HG03175 (cell line): ENCODE measurements at regions not wholly inside any gene's neighbourhood (a gene's known extent, or its start where the extent isn't known, plus 50 kb on each side); places are given as distances from the start of the nearest gene placed in this dataset.
"Not testable (repeated sequence)": the region's sequence is repeated elsewhere in the genome, so short reads cannot be mapped to it uniquely, and the experiment has no call there.

ENCODE experiments used
- ATAC-seq: cut with Tn5 transposase; IDR thresholded peaks from one replicate; pipeline ENCODE4 v1.9.1; 2021; ENCODE audit warnings: mild to moderate bottlenecking, moderate library complexity; ENCODE audit not compliant: unreplicated experiment

DNA sequence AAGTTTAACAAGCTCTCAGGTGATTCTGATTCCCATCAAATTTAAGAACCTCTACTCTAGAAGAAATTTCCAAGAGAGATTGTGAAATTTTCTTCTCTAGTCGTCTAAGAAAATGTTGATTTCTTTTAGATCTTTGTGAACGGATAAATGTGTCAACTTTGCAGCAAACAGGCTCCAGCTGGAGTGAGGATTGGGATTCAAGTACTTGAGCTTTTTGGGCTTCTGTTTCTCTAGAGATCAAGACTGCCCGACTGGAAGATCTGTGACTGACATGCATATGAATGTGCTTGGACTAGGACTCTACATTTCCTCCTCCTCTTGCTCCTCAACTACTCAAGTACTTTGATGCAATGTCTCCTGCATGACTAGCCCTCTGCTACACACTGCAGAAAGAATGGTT, 388.3 kb downstream of the TMEM38B start:
- ATAC-seq: no peak

DNA sequence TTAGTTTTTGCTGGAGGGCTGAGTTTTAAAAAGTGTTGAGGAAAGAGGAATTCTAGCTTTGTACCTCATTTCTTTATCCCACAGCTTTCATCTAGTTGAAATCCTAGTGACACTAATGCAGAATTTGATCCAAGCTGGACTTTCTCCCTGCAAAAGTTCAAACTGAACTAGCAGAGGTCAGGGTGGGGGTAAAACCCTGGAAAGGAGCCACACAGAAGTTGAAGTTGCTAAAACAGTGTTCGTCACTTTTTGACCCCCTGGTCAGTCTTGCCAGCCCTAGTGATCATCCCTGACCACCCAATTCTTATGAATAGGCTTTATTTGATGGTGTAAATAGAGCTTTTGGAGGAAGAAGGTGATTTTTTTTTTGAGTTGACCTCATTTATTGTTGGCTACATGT, 390.4 kb downstream of the TMEM38B start:
- ATAC-seq: no peak

DNA sequence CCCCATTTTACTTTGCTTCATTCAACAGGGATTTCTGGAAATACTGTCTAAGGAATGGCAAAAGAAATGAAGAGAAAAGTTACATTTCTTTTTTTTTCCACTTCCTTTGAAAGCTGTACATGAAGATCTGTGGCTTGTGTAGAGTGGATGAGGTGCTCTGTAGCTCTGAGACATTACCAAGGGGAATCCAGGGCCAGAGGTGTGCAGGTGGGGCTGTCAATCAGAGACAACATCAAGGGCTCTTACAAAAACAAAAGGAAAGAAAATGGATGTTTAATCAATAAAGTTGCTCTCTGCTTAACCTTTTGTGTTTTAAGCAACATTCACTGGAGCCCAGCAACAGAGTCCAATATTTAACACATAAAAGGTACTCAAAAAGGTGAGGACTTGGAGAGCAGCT, 391.1 kb downstream of the TMEM38B start:
- no peak for ATAC-seq

DNA sequence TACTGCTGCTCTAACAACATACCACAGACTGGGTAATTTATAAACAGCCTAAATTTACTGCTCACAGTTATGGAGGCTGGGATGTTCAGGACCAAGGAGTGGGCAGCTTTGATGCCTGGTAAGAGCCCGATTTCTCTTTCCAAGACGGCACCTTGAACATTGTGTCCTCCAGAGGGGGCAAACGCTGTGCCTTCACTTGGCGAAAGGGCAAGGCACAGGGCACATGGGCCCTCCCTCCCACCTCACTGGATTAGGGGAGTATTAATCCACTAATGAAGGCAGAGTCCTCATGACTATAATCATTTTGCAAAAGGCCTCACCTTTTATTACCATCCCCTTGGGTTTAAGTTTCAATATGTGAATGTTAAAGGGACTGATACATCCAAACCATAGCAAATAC, 397.7 kb downstream of the TMEM38B start:
- no peak for ATAC-seq

DNA sequence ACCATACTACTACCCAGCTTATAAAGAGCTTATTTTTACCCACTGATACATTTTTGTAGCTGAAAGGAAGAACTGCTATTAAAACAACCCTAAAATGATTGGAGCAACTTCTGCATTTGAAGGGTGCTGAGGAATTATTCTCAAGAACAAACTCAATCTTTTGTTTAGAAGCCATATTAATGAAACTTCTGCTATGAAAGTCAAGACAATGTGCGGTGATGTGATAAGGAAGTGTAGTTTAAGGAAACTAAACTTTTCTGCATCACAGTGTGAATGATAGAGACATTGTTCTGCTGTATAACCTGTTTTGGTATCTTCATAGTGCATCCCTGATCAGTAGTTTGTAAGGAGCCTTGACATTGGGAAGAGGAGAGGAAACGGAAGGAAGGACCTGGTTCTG, 408.5 kb downstream of the TMEM38B start:
- no peak for ATAC-seq

DNA sequence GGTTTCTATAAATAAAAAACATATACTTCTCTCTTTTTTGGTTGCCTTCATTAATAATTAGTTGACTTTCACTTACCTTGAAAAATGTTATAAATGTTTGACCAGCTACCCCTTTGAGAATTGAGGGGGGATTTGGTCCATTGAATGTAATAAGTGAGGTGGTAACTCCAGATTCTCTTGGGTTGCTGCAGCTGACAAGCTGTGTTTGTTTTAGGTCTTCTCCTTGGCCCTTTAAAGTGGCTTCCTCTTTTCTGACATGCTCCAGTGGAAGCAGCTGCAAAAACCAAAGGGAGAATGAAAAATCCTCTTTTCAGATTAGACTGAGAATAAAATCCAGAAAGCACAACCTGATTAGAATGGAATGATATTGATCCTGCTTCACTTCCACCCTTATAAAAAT, 410.5 kb downstream of the TMEM38B start:
- no peak for ATAC-seq

DNA sequence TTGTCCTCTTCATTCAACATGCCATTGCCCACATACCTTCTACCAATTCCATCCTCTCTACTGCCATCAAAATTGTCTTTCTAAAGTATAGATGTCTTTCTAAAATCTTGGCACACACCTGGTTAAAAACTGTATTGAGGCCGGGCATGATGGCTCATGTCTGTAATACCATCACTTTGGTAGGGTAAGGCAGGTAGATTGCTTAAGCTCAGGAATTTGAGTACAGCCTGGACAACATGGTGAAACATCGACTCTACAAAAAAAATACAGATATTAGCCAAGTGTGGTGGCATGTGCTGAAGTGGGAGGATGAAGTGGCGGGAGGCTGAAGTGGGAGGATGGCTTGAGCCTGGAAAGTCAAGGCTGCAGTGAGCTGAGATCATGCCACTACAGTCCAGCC, 412.1 kb downstream of the TMEM38B start:
- ATAC-seq: no peak

DNA sequence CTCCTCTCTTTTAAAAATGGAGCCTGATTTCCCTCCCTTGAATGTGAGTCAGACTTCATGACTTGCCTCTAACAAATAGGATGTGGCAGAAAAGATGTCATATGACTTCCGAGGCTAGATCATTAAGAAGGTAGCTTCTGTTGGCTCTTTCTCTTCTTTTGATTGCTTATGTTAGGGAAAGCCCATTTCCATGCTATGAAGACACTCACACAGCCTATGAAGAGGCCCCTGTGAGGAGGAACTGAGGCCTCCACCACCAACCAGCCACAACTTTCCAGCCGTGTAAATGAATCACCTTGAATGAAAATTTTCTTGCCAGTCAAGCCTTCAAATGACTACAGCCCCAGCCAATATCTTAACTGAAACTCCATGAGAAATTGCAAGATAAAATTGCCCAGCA, 413.4 kb downstream of the TMEM38B start:
- ATAC-seq: no peak

DNA sequence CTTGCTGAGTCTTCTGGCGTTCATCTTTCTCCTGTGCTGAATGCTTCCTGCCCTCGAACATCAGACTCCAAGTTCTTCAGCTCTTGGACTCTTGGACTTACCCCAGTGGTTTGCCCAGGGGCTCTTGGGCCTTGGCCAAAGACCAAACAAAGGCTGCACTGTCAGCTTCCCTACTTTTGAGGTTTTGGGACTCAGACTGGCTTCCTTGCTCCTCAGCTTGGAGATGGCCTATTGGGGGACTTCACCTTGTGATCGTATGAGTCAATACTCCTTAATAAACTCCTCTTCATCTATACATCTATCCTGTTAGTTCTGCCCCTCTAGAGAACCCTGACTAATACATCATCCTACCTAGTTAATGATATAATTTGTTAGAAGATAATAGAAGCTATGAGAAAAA, 415.4 kb downstream of the TMEM38B start:
- ATAC-seq: not testable (repeated sequence)

DNA sequence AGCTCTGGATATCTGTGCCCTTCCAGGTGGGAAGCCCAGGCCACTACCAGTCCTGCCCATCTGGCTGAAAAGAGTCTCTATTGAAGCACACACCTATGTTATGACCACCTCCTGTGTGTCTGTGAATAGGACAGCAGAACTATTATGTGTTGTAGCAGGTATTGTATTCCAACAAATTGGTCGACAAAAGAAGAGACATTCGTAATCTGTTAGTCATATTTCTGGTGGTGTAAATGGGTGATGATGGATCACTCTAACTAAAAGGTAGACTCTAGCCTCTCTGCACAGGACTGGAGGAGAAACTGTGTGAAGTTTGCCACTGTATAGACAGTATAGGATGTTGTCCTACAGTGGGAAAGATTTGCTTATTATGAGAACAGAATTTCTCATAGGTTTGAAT, 416.1 kb downstream of the TMEM38B start:
- no peak for ATAC-seq

DNA sequence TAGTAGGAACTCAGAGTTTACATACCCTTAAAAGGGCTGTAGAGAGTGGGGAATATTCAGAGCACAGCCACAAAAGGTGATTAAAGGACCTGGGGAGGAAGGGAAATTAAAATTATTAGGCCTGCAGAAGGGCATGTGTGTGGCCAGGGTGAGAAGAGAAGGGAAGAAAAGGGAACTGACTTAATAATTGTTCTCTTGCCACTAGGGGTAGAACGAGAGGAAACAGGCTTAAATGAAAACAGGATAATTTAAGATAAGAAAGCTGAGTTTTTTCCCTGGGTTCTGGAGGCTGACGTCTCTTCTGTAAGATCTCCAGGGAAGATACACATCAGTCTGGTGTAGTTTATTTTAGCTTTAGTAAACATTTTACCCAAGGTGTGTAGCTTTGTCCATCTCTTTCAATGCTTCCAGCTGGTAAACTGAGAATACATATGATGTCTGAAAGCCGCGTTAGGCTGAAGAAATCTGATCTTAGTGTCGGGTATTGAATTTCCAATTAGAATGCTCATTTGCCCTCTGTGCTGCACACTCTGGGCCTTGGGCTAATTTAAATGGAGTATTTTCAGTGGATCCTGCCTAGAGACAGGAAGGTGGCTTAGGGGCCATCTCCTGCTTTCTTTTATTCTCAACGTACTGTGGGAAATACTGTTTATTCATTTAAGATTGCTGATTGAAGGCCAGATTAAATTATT, 416.8 kb downstream of the TMEM38B start:
- ATAC-seq: no peak

DNA sequence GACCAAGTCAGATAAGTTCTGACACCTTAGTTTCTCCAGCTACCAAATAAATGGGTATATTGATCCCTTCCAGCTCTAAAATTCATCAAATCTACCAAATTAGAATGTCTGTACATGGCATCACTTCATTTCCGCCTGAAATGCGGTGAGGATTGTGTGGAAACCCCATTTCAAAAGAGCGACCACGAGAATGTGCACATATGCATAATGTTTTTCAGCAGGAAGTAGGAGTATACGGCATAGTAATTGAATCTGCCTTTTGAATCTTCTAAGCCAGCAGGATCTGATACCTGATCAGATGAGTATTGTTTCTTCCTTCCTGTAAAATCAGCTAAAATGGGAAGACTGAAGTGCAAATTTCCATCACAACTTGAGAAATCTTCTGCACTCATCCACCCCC, 418.6 kb downstream of the TMEM38B start:
- ATAC-seq: no peak

DNA sequence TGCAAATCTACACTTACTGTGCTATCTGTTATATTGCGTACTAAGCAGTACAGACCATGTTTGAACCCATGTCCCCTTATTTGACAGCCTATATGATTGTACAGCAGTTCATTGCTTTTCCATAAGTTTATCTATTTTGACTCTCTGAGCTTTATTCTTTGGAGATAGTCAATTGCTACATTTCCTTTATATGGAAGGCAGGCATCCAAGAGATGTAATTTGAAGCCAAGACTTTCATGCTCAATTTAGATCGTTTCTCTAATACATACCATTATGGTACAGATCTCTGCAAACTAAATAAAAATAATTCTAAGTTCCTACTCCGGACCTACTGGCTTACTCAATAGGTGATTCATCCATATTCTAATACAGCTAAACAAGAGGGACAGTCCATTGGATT, 424.8 kb downstream of the TMEM38B start:
- ATAC-seq: no peak

DNA sequence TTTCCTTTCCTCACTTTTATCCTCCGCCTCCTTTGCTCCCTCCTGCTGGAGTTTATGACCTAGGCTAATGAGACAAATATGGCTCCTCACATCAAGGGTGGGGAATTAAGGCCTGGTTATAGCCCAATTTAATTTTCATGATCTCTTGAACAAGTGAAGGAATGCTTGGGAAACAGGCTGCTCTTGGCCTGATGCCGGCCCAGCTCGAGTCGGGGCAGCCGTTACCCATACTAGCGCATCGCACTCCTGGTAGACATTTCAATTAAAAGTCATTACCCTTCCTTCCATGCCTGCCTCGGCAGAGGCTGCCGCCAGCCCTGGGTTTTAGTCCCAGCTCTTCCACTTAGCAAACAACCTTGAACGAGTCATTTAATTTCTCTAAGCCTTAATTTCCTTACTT, 425.7 kb downstream of the TMEM38B start:
- no peak for ATAC-seq

DNA sequence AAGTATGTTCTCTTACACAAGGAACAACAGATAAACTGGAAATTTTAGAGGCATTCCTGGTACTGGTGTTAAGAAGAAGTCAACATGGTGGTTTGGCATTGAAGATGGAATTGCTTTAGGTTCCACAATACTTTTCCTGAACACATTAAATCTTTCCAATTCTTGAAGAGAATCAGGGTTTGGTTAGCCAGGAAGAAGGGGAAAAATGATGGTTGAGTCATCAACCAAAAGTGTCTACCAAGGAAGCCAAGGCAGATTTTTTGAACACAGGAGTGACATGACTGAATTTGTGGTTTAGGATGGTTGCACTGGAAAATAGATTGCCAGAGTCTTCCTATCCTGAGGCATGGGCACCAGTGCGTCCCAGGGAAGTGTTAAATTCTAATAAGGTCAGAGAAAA, 433.4 kb downstream of the TMEM38B start:
- ATAC-seq: no peak

DNA sequence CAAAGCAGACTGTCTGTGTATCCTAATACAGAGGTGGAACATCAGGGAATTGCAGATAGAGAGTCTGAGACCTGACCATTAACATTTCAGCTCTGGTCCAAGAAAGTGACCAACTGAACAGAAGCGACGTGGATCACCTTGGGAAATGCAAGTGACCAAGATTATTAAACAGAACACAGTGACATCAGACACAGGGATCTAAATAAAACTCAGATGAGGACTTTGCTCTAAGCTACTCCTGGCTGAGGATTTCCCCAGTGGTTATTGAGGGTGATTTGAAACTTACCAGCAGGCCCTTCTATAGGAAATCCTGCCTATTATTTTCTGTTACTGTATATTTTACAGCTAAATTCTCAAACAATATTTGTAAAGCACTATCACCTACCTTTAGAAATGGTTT, 436.0 kb downstream of the TMEM38B start:
- no peak for ATAC-seq

DNA sequence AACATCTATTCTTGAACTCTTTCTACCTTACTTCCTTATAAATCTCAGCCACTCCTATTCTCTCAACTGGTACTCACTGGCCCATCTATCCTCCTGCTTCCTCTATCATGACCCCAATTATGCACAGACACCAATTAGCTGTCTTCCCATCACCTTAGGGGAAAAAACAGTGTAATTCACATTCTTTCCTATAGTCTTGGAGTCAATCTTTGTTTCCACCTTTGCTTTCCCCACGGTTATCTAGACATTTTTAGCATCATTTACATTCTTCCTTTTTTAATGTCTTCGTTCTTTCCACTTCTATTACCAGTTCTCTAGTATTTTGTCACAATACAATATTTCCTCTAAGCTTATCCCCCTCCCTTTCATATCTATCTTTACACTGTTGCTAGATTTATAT, 449.4 kb downstream of the TMEM38B start:
- ATAC-seq: no peak

DNA sequence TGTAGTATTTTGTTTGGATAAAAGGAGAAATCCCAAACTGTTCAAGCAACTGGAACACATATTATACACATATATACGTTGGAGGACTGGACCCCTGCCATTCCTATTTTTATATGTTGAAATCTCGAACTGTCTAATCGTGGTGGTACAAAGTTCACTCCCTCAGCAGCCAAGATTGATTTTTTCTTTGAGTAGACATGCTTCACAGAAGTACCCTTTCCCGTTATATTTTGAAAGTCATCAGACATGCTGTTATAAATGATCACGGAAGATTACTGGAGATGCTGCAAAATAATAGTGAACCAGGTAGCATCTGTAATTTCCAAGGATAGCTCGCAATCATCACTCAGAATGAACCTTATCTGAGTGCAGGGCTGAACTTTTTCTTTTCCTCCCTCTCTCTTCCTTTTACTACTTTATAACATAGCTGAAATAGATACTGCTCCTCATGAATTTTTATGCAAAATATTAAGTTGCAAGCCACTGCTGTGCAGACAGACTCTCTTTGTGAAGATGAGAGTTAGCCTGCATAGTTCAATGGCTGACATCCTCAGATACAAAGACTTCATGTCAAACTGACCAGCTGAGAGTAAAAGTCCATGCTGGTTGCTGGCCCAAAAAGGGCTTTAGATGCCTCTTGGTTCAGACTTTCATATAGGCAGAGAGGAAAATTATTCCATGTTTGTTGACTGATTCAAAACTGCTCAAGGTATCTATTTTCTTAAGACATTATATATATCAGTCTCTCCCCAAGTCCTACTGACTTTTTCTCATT, 451.9 kb downstream of the TMEM38B start:
- ATAC-seq: no peak

DNA sequence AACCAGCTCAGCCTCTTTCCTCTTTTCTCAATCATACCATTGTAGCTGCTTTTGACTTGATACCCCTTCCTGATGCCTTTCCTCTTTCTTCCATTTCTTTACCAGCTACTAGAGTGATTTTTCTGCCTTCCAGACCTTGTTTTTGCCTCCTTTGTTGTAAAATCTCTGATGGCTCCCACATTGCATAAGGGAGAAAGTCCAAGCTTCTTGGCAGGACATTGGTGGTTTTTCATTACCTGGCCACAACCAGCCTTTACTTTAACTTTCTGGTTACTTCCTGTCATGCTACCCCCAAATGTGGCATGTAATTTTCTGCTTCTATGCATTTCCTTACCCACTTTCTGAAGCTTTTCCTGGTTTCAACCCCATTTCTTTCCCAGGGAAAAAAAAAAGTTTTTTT, 452.5 kb downstream of the TMEM38B start:
- ATAC-seq: no peak

DNA sequence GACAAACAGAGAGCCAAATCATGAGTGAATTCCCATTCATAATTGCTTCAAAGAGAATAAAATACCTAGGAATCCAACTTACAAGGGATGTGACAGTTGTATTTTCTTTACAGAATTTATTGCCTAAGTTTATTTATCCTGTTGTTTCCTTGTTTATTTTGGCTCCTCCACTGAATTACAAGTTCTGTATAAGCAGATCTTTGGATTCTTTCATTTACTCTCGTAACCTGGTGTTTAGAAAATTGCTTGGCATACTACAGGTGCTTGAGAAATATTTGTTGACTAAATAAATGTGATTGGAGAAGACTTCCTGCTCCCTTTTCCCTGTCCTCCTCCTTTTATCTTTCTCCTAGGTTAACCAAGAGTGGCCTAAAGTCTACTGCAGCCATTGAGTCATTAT, 455.6 kb downstream of the TMEM38B start:
- no peak for ATAC-seq

DNA sequence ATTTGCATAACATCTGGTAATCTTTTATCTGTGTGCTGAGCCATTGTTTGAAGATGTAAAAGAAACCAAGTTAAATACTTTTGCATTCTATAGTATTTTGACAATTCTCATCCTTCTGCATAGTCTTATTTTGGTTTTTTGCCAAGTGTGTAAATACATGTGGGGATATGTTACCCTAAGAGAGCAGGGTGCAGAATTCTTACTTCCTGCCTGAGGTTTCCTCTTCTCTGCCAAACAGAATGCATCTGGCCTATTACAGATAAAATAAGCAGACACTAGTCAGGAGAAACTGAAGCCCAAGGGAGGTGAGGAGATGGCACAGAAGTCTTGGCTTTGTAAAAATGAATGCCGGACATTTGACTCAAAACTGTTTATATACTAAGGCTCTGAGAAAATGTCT, 462.1 kb downstream of the TMEM38B start:
- ATAC-seq: no peak

DNA sequence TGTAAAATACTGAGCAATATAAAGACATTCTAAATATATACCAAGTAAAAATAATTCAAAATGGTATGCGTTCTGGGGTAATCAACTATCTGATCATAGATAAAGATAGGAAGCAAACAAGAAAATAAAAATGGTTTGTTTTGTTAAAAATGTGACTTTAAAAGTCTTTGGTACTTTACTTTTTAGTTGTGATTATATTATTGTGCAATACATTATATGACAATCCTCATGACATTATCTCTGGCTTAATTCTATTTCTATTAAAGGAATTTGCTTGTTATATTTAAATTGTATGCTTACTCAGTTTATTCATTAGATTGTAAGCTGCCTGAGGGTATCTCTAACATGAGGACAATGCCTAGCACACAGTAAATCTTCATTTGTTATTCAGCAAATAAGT, 477.9 kb downstream of the TMEM38B start:
- ATAC-seq: no peak

DNA sequence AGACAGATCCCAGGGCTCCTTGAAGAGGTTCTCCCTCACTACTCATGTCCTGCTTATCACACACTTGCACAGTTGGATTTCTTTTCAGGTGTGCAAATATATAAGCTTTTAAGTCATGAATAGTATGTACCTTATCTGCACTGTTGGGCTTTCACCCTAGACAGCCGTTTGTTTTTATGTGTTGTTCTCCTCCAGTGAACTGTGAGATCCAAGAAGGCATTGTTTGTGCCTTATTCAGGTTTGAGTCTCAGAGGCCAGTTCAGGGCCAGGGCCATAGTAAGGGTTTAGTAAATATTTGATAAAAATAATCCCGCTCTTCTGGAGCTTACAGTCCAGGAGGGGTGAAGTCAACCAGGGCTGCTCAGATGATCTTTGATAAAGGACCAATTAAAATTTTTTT, 480.0 kb downstream of the TMEM38B start:
- ATAC-seq: no peak
